ENCODE measurements at regions not wholly inside any gene's neighbourhood (a gene's known extent, or its start where the extent isn't known, plus 50 kb on each side); places are given as distances from the start of the nearest gene placed in this dataset.

DNA sequence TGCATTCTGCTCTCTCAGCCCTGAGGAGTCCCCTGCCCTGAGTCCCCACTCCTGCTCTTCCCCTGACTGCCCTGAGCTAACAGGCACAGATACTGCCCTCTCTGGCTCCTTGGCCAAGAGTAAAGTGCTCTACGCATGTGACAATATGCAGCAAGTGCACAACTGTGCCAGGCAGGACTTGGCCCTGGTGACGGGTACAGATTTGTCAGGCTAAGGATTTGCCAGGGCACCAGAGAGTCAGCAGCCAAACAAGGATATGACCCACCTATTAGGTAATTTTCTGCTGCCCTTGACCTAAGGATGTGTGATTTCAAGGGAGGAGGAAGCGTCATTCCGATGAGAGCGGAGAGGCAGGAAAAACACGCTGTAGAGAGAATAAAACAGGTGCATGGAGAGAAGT is 339.0 kb downstream of the PTPRU start:
- TF ChIP-seq, protein P1, sequence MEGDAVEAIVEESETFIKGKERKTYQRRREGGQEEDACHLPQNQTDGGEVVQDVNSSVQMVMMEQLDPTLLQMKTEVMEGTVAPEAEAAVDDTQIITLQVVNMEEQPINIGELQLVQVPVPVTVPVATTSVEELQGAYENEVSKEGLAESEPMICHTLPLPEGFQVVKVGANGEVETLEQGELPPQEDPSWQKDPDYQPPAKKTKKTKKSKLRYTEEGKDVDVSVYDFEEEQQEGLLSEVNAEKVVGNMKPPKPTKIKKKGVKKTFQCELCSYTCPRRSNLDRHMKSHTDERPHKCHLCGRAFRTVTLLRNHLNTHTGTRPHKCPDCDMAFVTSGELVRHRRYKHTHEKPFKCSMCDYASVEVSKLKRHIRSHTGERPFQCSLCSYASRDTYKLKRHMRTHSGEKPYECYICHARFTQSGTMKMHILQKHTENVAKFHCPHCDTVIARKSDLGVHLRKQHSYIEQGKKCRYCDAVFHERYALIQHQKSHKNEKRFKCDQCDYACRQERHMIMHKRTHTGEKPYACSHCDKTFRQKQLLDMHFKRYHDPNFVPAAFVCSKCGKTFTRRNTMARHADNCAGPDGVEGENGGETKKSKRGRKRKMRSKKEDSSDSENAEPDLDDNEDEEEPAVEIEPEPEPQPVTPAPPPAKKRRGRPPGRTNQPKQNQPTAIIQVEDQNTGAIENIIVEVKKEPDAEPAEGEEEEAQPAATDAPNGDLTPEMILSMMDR (IDR thresholded peaks at IDR 0.05): no peak
- no peak for TF ChIP-seq POLR2AphosphoS5 (IDR thresholded peaks at IDR 0.05)
- no peak for TF ChIP-seq POLR2A (IDR thresholded peaks at IDR 0.05)
